ENCODE measurements at regions not wholly inside any gene's neighbourhood (a gene's known extent, or its start where the extent isn't known, plus 50 kb on each side); places are given as distances from the start of the nearest gene placed in this dataset.

DNA sequence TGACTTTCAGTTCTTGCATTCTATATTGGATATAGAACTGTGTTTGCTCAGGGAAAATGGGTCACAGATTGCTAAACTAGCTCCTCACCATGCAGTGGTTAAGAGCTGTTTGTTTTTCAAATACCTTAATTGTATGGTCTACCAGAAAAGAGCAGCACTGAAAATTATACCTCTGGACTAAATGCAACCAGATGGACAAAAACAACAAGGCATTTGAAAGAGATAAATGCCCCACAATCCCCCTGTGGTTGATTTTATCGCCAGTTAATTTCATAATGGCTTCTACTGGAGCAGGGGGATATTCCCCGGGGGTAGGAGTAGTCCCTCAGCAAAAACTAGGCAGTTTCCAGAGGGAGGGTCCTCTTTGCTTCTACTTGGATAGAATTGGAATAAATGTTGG lies 267.9 kb upstream of the TNP1 start:
- TF ChIP-seq, protein P1, sequence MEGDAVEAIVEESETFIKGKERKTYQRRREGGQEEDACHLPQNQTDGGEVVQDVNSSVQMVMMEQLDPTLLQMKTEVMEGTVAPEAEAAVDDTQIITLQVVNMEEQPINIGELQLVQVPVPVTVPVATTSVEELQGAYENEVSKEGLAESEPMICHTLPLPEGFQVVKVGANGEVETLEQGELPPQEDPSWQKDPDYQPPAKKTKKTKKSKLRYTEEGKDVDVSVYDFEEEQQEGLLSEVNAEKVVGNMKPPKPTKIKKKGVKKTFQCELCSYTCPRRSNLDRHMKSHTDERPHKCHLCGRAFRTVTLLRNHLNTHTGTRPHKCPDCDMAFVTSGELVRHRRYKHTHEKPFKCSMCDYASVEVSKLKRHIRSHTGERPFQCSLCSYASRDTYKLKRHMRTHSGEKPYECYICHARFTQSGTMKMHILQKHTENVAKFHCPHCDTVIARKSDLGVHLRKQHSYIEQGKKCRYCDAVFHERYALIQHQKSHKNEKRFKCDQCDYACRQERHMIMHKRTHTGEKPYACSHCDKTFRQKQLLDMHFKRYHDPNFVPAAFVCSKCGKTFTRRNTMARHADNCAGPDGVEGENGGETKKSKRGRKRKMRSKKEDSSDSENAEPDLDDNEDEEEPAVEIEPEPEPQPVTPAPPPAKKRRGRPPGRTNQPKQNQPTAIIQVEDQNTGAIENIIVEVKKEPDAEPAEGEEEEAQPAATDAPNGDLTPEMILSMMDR (IDR thresholded peaks at IDR 0.05; ENCODE audit: low read depth, low read length), result no peak
- TF ChIP-seq POLR2A (IDR thresholded peaks at IDR 0.05; ENCODE audit: extremely low read depth, insufficient read length) (no peak), MYC (IDR thresholded peaks at IDR 0.05; ENCODE audit: low read depth, low read length) (no peak), MAX (IDR thresholded peaks at IDR 0.05; ENCODE audit: low read depth, low read length) (no peak)

Data from NB4 (cell line).